Esophagus muscularis mucosa (tissue), 3 donors: ENCODE measurements at regions not wholly inside any gene's neighbourhood (a gene's known extent, or its start where the extent isn't known, plus 50 kb on each side); places are given as distances from the start of the nearest gene placed in this dataset.

Experiments used
- POLR2A ChIP-seq: fragments of 450-650 bp; IDR thresholded peaks from one replicate; pipeline ENCODE4 v1.6.1; 2017; ENCODE audit warnings: antibody characterized with exemption, moderate library complexity, mild to moderate bottlenecking, low read depth
- TF ChIP-seq, protein P1 (sequence below), 3 experiments: fragments of 200-600 bp in 2 of 3; fragments of 450-650 bp in 1 of 3; sonication (generic) in 2 of 3; IDR thresholded peaks; one replicate each; pipeline ENCODE4 v1.5.1; 2017 to 2019; ENCODE audit warnings: antibody characterized with exemption in 3 of 3, mild to moderate bottlenecking in 2 of 3, moderate library complexity in 1 of 3

DNA sequence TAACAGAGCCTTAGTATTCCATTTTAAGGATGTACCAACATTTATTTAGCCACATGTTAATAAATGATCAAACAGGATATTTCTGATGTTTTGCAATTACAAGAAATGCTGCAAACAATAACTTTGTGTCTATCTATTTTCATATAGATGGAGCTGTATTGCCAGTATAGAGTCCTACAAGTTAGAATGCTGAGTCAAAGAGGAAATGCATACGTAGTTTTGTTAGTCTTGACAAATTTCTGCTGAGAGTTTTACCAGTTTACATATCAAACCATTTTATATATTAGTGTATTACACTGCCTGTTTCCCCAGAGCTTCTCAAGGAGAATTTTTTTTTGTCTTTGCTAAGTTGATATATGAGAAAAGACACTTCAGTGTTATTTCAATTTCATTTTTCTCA is 541.7 kb downstream of the SLC16A7 start:
- TF ChIP-seq, protein P1, sequence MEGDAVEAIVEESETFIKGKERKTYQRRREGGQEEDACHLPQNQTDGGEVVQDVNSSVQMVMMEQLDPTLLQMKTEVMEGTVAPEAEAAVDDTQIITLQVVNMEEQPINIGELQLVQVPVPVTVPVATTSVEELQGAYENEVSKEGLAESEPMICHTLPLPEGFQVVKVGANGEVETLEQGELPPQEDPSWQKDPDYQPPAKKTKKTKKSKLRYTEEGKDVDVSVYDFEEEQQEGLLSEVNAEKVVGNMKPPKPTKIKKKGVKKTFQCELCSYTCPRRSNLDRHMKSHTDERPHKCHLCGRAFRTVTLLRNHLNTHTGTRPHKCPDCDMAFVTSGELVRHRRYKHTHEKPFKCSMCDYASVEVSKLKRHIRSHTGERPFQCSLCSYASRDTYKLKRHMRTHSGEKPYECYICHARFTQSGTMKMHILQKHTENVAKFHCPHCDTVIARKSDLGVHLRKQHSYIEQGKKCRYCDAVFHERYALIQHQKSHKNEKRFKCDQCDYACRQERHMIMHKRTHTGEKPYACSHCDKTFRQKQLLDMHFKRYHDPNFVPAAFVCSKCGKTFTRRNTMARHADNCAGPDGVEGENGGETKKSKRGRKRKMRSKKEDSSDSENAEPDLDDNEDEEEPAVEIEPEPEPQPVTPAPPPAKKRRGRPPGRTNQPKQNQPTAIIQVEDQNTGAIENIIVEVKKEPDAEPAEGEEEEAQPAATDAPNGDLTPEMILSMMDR (IDR thresholded peaks at IDR 0.05): no peak
- no peak for TF ChIP-seq POLR2A
